Activated CD4-positive, alpha-beta T cell treated with anti-CD3 and anti-CD28 coated beads, Interleukin-2, amount 50 U/mL, for 4 hours (primary cell): ENCODE measurements at regions not wholly inside any gene's neighbourhood (a gene's known extent, or its start where the extent isn't known, plus 50 kb on each side); places are given as distances from the start of the nearest gene placed in this dataset.
A peak's percentile ranks its signal among the peaks of the same experiment; 100 is the strongest.
"Not testable (repeated sequence)": the region's sequence is repeated elsewhere in the genome, so short reads cannot be mapped to it uniquely, and the experiment has no call there.

Experiments
- DNase-seq, 2 experiments: peaks; one replicate each; pipeline ENCODE4 v3.0.0-alpha.2; 2020

- no peak for DNase-seq
Measured at GRCh38 chr5:34450338-34450737, 205.8 kb upstream of the RAI14 start.

- no peak for DNase-seq
Measured at GRCh38 chr5:34452170-34452828, 203.8 kb upstream of the RAI14 start.

DNA sequence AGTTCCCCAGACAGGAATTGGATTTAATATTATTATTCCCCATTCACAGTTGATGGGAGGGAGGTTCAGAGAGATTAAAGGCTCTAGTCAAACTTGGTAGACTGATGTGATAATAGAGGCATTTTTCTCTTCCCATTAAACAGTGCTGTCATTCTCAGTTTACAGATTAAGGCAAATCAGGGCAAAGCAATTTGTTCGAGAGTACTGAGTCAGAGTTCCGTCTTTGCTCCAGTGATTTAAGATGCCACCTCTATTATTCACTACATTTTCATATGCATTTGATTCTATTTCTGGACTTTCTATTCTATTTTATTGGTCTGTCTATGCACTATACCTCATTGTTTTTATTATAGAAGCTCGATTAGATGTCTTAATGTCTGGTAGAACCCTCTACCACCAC is 201.0 kb upstream of the RAI14 start:
- no peak for DNase-seq

- no peak for DNase-seq
Measured at GRCh38 chr5:34459908-34460307, 196.2 kb upstream of the RAI14 start.

DNA sequence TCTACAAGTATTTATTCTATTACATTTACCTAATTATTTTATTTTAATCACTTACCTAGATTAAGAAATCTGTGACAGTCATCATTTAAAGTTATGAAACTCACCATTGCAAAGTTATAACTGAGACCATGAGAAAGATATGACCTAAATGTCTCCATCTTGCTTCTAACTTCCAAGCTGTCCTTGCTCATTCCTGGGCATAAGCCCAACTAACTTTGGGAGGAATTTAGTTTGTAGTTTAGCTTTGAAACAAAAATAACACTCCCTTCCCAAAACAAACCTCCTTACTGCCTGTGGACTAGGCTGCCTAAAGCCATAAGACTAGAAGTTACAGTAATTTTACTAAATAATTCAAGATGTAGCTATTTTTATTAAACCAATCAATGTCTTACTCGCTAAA is 195.6 kb upstream of the RAI14 start:
- DNase-seq: no peak

DNA sequence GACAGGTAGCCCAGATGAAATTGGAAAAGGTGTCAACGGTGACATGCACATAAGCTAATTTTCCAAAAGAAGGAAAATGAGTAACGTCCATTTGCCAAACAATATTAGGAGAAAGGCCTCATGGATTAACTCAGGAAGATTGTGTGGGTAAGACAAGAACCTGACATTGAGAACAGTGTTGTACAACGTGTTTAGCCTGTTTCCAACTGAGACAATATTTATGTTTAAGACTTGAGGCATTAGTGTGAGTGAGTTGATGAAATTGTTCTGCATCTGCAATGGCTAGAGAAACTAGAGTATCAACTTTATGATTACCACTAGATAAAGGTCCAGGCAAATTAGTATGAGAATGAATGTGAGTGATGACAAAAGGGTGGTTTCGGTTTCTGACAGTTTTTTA is 191.3 kb upstream of the RAI14 start:
- DNase-seq: no peak

DNA sequence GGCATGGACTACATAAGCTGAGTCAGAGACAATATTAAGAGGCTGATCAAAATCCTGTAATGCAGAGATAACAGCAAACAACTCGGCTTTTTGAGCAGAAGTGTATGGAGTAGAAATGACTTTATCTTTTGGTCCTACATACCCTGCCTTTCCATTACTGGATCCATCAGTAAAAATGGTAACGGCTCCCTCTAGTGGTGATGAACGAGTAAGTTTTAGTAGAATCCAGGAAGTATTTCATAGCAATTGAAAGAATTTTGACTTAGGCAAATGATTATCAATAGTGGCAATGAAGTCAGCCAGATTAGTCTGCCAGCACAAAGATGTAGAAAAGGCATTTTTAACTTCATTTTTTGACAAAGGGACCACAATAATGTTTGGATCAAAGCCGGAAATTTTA is 190.8 kb upstream of the RAI14 start:
- not testable (repeated sequence) for DNase-seq

- DNase-seq: not testable (repeated sequence)
Measured at GRCh38 chr5:34466519-34467388, 189.4 kb upstream of the RAI14 start.

DNA sequence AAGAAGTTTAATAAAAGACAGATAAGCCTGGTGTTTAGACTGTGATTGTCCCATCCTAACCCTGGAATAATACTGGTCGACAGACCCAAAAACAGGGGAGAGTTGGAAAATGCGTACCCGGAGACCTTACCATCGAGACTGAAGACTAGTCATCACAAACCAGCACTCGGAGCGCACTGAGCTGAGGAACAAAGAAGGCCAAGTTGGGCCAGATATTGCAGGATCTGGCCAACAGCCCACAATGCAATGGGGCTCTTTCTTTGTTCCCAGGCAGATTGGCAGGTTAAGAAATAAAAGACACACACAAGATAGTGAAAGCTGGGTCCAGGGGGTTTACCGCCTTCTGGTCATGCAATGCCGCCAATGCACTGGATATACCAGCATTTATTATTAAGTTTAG is 188.7 kb upstream of the RAI14 start:
- no peak for DNase-seq

DNA sequence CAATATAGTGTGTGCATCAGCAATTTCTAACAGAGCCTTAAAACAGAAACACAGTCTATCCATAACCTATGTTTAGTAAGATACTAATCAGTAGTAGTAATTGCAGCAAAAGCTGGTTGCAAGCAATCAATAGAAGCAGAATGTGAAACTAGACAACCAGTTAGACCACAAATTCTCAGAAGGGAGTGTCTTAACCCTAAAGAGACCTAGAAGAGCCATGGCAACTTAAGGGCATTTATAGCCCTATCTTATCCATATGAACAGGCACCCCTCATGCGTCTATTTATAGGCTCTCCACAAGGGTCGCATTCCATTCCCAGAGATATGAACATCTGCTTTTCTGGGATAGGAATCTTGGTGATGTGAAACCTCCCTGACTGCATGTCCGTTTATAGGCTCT is 188.1 kb upstream of the RAI14 start:
- DNase-seq: not testable (repeated sequence)

GRCh38 chr5:34469971-34470370 is 186.2 kb upstream of the RAI14 start:
- no peak for DNase-seq

- DNase-seq: no peak
Measured at GRCh38 chr5:34474573-34475021, 181.5 kb upstream of the RAI14 start.

GRCh38 chr5:34475249-34475966 is 180.7 kb upstream of the RAI14 start:
- no peak for DNase-seq

DNA sequence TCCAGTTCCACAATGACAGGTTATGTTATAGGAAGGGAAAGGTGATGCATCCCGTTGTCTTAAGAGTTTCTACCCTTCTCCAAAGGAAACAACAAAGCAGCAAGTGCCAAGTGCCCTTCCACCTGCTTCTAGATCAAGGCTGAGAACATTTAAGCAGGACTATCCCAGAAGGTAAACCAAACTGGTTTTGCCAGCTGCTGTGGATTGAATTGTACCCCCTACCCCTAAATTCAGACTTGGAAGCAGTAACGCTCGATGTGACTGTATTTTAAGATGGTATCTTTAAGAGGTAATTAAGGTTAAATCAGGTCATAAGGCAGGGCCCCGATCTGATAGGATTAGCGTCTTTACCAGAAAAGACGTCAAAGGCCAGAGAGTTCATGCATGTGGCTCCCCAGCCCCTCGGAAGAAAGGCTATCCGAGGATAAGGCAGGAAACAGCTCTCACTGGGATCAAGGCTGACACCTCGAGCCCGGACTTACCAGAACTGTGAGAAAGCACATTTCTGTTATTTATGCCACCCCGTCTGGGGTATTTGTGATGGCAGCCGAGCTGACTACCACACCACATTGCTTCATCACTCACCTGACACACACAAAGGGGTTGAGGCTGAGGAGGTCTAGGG is 179.1 kb upstream of the RAI14 start:
- DNase-seq: no peak

DNA sequence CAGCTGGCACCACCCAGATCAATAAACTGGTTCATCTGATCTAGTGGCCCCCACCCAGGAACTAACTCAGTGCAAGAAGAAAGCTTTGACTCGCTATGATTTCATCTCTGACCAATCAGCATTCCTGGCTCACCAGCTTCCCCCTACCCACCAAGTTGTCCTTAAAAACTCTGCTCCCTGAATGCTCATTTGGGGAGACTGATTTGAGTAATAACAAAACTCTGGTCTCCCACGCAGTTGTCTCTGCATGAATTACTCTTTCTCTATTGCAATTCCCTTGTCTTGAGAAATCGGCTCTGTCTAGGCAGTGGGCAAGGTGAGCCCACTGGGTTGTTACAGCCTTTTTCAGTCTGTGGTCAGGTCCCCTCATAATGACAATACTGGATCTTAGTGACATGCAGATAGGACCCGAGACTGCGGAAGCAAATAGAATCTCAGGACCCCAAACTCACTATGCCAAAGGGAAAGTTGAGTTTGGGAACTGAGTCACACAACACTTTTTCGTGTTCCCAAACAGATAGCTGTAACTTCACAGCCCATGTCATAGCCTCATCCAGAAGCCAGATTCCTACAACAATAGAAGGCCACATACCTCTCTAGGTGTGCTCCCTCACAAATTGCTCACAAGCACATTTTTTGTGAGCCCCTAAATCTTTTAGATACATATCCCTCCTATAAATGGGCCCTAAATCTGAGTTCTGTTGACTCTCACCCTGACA is 175.2 kb upstream of the RAI14 start:
- DNase-seq: no peak

DNA sequence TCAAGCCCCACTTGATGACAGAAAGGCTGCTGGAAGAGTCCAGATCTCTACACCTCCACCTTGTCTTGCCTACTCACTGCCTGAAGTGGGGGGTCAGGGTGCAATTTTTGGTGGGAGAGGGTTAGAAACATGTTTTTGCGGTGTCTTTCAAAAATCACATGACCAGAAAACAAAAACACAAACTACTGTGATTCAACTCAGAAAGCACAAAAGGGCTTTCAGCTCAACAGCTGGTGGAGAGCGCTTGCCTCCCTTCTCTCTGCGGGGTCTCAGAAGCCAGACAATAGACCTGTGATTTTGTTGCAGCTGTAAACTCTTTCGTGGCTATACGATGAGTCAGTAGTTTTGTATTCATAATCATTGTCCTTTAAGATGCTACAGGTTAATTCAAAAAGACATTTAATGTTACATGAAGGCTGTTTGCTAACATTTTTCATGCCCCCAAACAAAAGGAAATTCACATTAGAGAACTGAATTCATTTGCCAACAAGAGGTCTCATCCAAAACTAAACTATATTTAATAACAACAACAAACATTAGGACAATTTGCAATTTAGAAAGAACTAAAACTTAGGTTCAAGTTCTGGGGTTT is 172.6 kb upstream of the RAI14 start:
- no peak for DNase-seq

GRCh38 chr5:34484216-34484920 is 171.8 kb upstream of the RAI14 start:
- DNase-seq: no peak

DNA sequence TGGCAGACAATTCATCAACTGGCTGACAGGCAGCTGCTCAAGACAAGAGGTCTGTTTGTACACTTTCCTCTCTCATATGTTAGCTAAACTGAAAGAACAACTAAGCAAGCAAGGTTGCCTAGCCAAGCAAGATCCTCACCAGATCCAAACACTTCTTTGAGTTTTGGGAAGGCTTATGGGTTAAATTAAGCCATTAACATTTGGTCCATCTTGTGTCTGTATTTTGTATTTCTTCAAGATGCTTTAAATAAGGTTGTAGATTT is 170.4 kb upstream of the RAI14 start:
- no peak for DNase-seq

DNA sequence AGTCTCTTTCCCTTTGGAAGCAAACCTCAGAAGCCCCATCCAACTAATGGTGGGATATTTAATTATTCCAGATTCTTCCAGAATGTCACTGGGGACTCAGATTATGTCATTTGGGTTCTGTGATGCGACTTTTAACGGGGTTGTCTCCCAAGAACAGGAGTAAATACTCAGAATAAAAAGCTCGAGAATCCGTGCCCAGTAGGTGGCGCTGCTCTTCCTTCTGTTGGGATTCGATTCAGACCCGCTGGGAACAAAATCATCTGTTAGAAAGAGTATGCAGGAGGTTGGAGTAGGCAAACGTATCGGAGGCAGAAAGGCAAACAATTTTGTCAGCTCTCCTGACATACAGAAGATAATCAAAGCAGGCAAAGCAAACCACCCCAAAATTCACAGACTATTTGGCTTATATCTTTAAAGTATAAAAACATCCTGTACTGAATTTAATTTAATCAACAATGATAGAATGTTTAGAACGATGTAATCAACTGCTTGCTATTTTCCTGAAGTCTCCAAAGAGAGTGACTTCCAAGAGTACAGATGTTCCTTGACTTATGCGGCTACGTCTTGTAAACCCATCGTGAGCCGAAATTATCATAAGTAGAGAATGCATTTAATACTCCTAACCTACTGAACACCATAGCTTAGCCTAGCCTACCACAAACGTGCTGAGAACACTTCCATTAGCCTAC is 169.8 kb upstream of the RAI14 start:
- DNase-seq: peak; percentile 50 to 60

- no peak for DNase-seq
Measured at GRCh38 chr5:34486849-34487158, 169.3 kb upstream of the RAI14 start.

- DNase-seq: no peak
Measured at GRCh38 chr5:34487159-34487879, 168.8 kb upstream of the RAI14 start.
